ENCODE measurements at regions not wholly inside any gene's neighbourhood (a gene's known extent, or its start where the extent isn't known, plus 50 kb on each side); places are given as distances from the start of the nearest gene placed in this dataset.
"Not testable (repeated sequence)": the region's sequence is repeated elsewhere in the genome, so short reads cannot be mapped to it uniquely, and the experiment has no call there.

DNA sequence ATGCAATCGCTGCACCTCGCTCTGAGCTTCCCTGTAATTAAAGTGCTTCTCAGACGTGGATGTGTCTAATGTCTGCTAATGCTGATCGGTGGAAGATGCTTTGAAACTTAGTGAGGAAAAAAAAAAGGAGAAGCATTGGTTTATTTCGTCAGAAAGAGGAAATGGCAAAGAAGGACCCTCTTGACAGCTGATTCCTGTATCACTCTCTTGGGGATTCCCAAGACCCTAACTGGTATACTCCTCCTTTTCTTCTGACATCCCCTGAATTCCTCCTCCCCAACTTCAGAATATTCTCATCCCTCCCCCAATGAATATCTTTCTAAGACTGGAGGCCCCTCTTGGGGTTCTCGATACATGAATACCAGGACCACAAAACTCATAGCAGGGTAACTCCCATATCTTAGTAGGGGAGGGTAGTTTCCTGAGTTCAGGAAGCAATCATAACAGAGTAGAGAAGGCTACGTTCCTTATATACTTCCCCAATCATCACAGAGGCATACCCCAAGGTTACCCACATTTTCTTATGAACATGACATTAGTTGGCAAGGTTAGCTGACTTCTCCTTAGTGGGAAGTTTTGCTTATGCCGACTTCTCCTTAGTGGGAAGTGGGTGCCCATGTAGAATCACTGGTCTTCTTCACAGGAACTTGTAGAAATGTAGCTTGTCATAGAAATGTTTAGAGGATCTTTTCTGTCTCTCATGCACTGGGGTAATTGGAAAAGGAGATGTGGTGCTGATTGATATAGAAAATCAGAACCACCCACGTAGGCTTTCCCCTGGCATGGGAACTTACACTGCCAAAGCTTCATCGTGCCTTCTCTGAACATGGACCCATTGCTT is 63.8 kb upstream of the ATXN1 start:
- DNase-seq (ENCODE audit: low read depth): no peak

DNA sequence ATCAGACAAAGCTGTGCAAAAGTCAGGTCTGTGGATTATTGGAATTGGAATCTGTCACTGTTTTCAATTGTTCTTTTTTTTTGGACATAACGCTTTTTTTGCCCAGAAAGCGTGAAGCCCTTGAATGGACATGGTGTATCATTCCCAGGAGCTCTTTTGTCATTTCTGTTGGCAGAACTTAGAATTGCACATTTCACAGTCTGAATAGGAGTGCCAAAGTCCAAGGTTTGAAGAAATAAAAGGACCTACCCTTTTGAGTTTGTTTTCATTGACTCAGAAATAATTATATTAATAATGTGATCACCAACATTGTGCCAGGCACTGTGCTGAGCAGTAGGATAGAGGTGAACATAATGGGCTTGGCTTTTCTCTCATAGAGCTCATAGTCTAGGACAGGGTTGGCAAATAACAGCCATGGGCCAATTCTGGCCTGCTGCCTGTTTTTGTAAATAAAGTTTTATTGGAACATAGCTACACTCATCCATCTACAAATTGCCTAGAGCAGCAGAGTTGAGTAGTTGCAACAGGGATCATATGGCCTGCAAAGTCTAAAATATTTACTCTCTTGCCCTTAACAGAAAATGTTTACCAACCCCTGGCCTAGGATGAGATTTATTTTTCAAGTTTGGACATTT is 62.6 kb upstream of the ATXN1 start:
- DNase-seq (ENCODE audit: low read depth): no peak

DNA sequence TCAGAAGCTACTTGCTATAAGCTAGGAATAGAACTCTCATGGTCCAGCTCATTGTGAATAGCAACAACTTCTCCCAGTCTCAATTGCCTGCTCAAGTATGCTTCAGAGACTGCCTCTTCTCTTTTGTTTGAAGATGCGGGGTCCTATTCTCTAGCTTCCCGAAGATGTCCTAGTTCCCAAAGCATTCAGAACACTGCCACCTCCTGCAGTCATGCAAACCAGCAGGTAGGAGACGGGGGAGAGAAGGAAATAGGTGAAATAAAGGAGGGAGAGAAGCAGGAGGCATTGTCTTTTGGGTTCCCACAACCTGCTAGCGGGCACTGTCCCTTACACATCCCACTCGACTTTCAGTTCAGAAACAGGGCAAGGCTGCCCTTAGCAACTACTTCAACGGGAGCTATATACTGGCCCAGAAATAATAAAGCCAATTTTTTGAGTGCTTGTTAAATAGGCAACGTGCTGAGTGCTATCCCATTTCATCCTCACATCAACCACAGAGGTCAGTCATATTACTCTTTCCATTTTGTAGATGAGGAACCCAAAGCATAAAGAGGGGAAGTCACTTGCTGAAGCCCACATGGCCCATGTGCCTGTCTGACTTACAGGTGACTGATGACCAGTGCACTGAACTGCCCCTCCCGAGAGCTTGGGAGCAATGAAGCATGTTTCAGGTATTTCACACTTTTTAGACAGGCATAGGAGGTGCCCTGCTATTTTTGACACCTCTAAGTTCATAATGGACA is 61.9 kb upstream of the ATXN1 start:
- DNase-seq (ENCODE audit: low read depth): no peak

DNA sequence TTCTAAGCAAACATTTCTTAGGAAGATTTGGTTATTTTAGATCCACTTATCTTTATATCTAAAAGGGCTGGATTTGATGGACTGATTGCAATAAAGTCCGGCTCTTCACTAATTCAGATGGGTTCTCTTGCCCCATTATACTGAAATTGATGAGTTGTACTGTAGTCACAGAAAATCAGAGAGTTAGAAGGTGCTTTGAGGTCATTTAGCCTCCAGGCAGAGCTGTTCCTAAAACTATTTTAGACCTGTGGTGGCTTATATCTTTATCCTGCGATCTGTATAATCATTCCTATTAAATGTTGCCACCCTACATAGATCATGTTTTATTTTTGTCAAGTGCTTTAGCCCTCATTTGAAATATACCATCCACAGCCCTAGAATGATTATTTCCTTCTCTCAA is 61.3 kb upstream of the ATXN1 start:
- DNase-seq (ENCODE audit: low read depth): no peak

DNA sequence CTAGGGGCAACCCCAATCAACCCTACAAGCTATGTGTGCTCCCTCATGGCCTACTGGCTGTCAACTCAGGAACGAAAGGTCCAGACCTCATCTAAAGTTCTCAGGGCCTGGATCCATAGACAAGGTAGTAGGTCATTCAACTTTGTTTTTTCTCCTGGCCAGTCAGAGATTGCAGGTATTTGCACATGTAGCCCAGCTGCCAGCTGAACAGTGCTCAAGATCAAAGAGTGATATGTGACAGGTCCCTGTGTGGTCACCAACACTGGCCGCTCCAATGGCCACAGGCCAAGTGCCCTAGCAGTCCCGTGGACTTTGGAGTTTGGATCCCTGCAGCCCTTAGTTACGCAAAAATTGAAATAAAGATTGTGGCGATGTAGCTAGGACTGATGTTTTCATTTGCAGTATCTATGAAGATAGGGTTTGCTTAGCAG is 60.6 kb upstream of the ATXN1 start:
- no peak for DNase-seq (ENCODE audit: low read depth)

DNA sequence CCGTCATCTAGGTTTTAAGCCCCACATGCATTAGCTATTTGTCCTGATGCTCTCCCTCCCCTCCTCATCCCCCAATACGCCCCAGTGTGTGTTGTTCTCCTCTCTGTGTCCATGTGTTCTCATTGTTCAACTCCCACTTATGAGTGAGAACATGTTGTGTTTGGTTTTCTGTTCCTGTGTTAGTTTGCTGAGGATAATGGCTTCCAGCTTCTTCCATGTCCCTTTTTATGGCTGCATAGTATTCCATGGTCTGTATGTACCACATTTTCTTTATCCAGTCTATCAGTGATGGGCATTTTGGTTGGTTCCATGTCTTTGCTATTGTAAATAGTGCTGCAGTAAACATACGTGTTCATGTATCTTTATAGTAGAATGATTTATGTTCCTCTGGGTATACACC is 59.0 kb upstream of the ATXN1 start:
- not testable (repeated sequence) for DNase-seq (ENCODE audit: low read depth)

DNA sequence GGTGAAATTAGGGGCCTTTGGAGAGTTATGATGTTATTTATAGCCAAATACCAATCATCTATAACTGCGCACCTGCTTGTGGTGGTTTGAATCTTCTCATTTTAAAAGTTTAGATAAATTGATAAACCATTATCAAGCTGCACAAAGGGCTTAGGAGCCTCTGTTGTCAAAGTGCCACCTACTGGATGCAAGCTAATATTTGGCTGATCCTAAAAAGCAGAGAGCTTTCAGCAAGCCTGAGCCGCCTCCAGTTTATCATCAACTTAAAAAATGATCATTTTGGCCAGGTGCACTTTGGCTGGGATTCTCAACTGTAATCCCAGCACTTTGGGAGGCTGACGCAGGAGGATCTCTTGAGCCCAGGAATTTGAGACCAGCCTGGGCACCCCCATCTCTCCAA is 58.5 kb upstream of the ATXN1 start:
- DNase-seq (ENCODE audit: low read depth): no peak

DNA sequence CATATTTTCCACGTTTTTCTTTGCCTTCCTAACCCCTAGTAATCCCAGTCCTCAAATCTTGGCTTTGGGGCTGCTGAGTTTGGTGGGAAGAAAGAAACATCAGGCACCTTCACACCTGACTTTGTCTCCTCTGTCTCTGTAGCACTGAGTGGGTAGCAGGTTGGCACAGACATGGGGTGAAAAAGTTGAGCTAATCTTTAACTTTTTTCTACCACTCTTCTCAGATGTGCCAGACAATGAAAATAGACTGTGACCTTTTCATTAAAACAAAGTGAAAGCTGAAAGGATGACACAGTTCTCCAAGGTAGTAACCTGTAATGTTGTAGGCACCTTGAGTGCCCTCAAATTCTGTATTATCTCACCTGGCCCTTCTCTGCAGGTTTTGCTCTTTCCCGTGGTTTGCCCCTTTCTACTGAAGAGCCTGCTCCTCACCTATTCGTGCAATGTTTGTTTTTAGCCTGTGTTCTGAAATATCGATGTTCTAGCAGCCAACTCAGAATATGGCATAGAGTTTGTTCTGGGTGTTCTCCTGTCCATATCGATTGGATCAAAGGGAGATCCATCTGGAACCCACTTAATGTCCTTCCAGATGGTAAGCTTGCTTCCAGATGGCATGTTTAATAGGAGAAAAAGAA is 57.8 kb upstream of the ATXN1 start:
- DNase-seq (ENCODE audit: low read depth): no peak

DNA sequence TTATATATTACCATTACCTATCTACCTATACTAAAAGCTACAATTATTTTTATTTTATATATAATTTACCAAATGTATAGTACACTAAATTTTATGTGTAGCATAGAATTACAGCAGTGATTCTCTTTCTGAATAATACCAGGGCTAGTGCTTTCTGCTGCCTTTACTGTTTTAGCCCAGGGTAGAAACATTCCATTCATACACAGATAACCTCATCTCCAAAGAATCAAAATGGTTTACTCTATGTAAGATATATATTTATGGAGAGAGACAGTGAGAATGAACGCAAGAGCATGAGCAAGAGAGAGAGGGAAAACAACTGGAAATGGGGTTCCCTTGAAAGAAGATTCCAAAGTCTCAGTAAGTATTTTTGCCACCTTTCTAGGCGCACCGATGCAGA is 56.3 kb upstream of the ATXN1 start:
- DNase-seq (ENCODE audit: low read depth): no peak

DNA sequence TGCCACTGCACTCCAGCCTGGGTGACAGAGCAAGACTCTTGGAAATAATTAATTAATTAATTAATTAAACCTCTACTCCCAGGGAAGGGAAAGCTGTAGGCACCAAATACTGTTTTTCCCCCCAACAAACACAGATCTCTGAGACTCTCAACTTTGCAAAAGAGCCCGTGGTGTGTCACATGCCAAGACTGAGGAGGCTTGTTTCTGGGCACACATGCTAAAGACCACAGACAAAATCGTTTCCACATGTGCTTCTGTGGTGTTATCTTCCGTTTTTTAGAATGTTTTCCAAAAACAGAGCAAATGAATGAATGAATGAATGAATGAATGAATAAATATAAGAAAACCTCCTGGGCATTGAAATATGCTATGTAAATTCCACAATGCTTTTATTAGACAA is 55.6 kb upstream of the ATXN1 start:
- DNase-seq (ENCODE audit: low read depth): no peak

DNA sequence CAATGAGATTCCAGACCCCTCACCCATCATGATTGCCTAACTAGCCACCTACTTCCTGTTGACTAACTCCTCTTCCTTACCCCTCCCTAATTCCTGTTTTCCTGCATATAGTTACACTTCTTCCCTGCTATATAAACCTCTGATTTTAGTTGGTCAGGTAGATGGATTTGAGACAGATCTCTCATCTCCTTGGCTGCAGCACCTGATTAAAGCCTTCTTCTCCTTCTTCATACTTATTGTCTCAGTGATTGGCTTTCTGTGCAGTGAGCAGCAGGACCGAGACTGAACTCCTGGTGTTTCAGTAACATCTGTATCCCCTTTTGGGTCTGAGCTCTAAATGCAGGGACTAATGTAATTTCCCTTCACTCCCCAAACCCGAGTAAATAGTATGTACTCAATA is 51.7 kb upstream of the ATXN1 start:
- no peak for DNase-seq (ENCODE audit: low read depth)

DNA sequence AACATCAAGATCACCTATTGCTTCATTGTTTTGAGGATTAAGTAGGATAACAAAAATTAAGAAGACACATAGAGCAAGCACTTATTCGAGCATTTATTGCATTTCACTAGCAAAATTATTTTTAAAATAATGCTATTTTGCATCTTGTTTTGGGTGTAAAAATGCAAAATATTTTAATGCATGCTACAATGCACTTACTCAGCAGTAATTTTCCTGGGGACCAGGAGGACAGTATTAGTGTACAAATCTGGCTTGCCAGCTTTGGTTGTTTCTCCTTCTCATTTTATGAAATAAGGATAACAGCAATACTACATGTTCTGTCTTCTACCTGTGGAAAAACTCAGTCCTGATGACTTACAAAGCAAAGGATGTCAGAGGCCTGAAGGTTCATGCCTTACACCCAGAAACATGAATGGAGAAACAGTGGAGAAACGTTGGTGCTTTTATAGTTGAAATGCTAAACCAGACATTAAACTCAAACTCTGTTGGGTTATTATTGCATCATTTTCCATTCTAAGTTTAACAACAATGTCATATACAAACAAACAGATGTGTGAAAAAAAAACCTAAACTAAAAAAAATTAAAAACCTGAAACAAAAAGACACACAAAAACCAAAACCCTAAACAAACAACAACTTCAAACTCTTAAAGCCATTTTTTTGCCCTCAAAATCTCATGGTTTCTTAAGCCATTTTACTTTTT is 50.2 kb upstream of the ATXN1 start:
- no peak for DNase-seq (ENCODE audit: low read depth)
